Neural cell (in vitro differentiated cells): ENCODE measurements at regions not wholly inside any gene's neighbourhood (a gene's known extent, or its start where the extent isn't known, plus 50 kb on each side); places are given as distances from the start of the nearest gene placed in this dataset.
A peak's percentile ranks its signal among the peaks of the same experiment; 100 is the strongest.

ENCODE experiments used
- H2AFZ ChIP-seq: fragments of 200-600, 300-800 bp; sonication (generic), shearing (Covaris generic); 2 replicates; pipeline ENCODE4 v1.6.0; 2014; ENCODE audit warnings: low read depth, mild to moderate bottlenecking, antibody characterized with exemption, low read length, moderate library complexity
- H3F3A ChIP-seq: fragments of 200-600 bp; shearing (Covaris generic); 2 replicates; pipeline ENCODE4 v1.6.1; 2016; ENCODE audit warnings: mild to moderate bottlenecking, moderate library complexity, mixed read lengths, antibody characterized with exemption, low read length; ENCODE audit not compliant: insufficient read depth, poor library complexity, severe bottlenecking
- H3K27ac ChIP-seq: fragments of 200-600, 300-800 bp; sonication (generic), shearing (Covaris generic); 2 replicates; pipeline ENCODE4 v1.5.1; 2014; ENCODE audit warnings: mild to moderate bottlenecking, low read length, moderate library complexity
- H3K27me3 ChIP-seq: fragments of 300-800, 200-600 bp; sonication (generic), shearing (Covaris generic); 2 replicates; pipeline ENCODE4 v1.6.0; 2014; ENCODE audit warnings: mild to moderate bottlenecking, low read depth, low read length, moderate library complexity; ENCODE audit not compliant: insufficient read depth
- H3K36me3 ChIP-seq: fragments of 300-800, 200-600 bp; sonication (generic), shearing (Covaris generic); 2 replicates; pipeline ENCODE4 v1.5.1; 2014; ENCODE audit warnings: mild to moderate bottlenecking, antibody characterized with exemption, low read length, moderate library complexity; ENCODE audit not compliant: insufficient read depth
- H3K4me2 ChIP-seq: fragments of 300-800, 200-600 bp; sonication (generic), shearing (Covaris generic); 2 replicates; pipeline ENCODE4 v1.6.0; 2014; ENCODE audit warnings: mild to moderate bottlenecking, low read length
- H3K4me3 ChIP-seq: fragments of 300-800, 200-600 bp; sonication (generic), shearing (Covaris generic); 2 replicates; pipeline ENCODE4 v1.5.1; 2014; ENCODE audit warnings: mild to moderate bottlenecking, low read length, moderate library complexity
- H3K79me2 ChIP-seq: fragments of 200-600 bp; shearing (Covaris generic); replicated peaks from 2 replicates; pipeline ENCODE4 v1.6.0; 2014; ENCODE audit warnings: mild to moderate bottlenecking, low read length, moderate library complexity; ENCODE audit not compliant: insufficient read depth
- H3K9ac ChIP-seq: fragments of 300-800, 200-600 bp; sonication (generic), shearing (Covaris generic); 2 replicates; pipeline ENCODE4 v1.6.1; 2016; ENCODE audit warnings: mild to moderate bottlenecking, low read length, mixed read lengths
- H3K9me2 ChIP-seq: fragments of 200-600 bp; shearing (Covaris generic); 2 replicates; pipeline ENCODE4 v1.6.1; 2016; ENCODE audit warnings: mild to moderate bottlenecking, low read length, mixed read lengths; ENCODE audit not compliant: insufficient read depth
- H3K9me3 ChIP-seq: fragments of 200-600, 300-800 bp; sonication (generic), shearing (Covaris generic); 2 replicates; pipeline ENCODE4 v1.6.1; 2016; ENCODE audit warnings: mild to moderate bottlenecking, mixed run types, low read length, moderate library complexity, mixed read lengths
- H4K20me1 ChIP-seq: fragments of 200-600 bp; shearing (Covaris generic); 2 replicates; pipeline ENCODE4 v1.6.1; 2016; ENCODE audit warnings: mild to moderate bottlenecking, mixed run types; ENCODE audit not compliant: insufficient read depth
- EP300 ChIP-seq: fragments of 450-650 bp; conservative IDR thresholded peaks from 2 replicates; pipeline ENCODE4 v1.6.1; 2014; ENCODE audit warnings: antibody characterized with exemption, mild to moderate bottlenecking, moderate library complexity; ENCODE audit not compliant: poor library complexity, severe bottlenecking
- EZH2 ChIP-seq: fragments of 200-600, 300-800 bp; shearing (Covaris generic), sonication (generic); IDR thresholded peaks from 2 replicates; pipeline ENCODE4 v1.6.1; 2014; ENCODE audit warnings: antibody characterized with exemption, low read length, borderline replicate concordance, mild to moderate bottlenecking; ENCODE audit not compliant: insufficient read depth, poor library complexity, severe bottlenecking
- MXI1 ChIP-seq: fragments of 450-650 bp; conservative IDR thresholded peaks from 2 replicates; pipeline ENCODE4 v1.6.1; 2014; ENCODE audit warnings: antibody characterized with exemption, mild to moderate bottlenecking; ENCODE audit not compliant: poor library complexity, severe bottlenecking
- POLR2AphosphoS5 ChIP-seq: IDR thresholded peaks from 2 replicates; pipeline ENCODE4 v1.6.1; 2012
- RAD21 ChIP-seq: fragments of 450-650 bp; conservative IDR thresholded peaks from 2 replicates; pipeline ENCODE4 v1.6.1; 2014; ENCODE audit warnings: antibody characterized with exemption, mild to moderate bottlenecking, moderate library complexity
- SMC3 ChIP-seq: fragments of 450-650 bp; conservative IDR thresholded peaks from 2 replicates; pipeline ENCODE4 v1.6.1; 2014; ENCODE audit warnings: antibody characterized with exemption, mild to moderate bottlenecking, moderate library complexity; ENCODE audit not compliant: poor library complexity
- TAF1 ChIP-seq: IDR thresholded peaks from 2 replicates; pipeline ENCODE4 v1.6.1; 2012; ENCODE audit warnings: low read depth
- TF ChIP-seq, protein P1 (sequence below): fragments of 450-650 bp; IDR thresholded peaks from 2 replicates; pipeline ENCODE4 v1.5.1; 2014; ENCODE audit warnings: antibody characterized with exemption, mild to moderate bottlenecking, moderate library complexity; ENCODE audit not compliant: poor library complexity, severe bottlenecking
- TF ChIP-seq, protein P2 (sequence below): IDR thresholded peaks from 2 replicates; pipeline ENCODE4 v1.6.1; 2012; ENCODE audit warnings: borderline replicate concordance

DNA sequence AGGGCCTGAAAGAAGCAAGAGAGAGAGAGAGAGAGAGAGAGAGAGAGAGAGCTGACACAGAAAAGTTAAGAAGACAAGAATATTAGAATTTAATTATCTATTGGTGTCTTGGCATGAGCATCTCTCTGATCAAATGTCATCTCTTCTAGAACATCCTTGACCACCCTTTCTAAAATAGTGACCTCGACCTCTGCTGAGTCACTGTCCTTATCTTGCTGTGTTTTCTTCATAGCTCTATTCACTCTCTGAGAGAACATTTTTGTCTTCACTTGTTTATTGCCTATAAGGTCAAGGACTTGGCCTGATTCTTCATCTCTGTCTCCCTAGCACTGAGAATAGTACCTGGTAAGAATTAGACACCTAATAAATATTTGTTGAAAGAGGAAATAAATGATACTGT lies 383.8 kb upstream of the RPS23 start:
- Histone ChIP-seq H3K9me3 (no peaks in the 10 kb centered on the region), H3F3A (peaks cover 8% of the 10 kb centered on the region), H4K20me1 (no peaks in the 10 kb centered on the region), H2AFZ (no peak overlapping the region), H3K9me2 (no peaks in the 10 kb centered on the region), H3K4me3 (no peak overlapping the region), H3K27me3 (no peaks in the 10 kb centered on the region), H3K9ac (no peak overlapping the region), H3K27ac (no peak overlapping the region), H3K4me2 (no peak overlapping the region), H3K79me2 (no peaks in the 10 kb centered on the region), H3K36me3 (no peaks in the 10 kb centered on the region)
- TF ChIP-seq MXI1 (no peak), TAF1 (no peak)

DNA sequence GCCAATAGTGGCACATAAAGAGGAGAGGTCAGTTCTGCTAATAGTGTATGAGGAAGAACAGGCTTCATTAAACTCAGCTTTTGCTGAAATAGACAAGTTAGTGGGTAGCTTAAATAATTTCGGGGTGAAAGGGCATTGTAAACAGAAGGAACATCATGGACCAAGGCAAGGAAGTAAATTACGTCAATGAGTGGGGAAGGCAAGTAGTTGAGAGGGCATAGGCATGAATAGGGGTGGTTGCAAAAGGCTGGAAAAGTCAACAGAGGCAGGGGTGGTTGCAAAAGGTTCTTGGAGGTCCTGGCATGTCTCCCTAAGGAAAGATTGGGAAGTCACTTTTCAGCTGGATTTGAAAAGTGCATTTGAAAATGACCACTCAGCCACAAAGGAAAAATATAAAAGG lies 383.3 kb upstream of the RPS23 start:
- peaks cover 8% of the 10 kb centered on the region for H3F3A ChIP-seq
- no peaks in the 10 kb centered on the region for H4K20me1 ChIP-seq
- no peaks in the 10 kb centered on the region for H3K36me3 ChIP-seq
- no peak overlapping the region for H3K4me2 ChIP-seq
- H3K9me3 ChIP-seq, result no peaks in the 10 kb centered on the region
- H3K4me3 ChIP-seq, result no peak overlapping the region
- no peaks in the 10 kb centered on the region for H3K79me2 ChIP-seq
- TF ChIP-seq MXI1, result no peak
- no peak overlapping the region for H3K9ac ChIP-seq
- no peak overlapping the region for H3K27ac ChIP-seq
- no peaks in the 10 kb centered on the region for H3K27me3 ChIP-seq
- H2AFZ ChIP-seq, result no peak overlapping the region
- no peaks in the 10 kb centered on the region for H3K9me2 ChIP-seq

DNA sequence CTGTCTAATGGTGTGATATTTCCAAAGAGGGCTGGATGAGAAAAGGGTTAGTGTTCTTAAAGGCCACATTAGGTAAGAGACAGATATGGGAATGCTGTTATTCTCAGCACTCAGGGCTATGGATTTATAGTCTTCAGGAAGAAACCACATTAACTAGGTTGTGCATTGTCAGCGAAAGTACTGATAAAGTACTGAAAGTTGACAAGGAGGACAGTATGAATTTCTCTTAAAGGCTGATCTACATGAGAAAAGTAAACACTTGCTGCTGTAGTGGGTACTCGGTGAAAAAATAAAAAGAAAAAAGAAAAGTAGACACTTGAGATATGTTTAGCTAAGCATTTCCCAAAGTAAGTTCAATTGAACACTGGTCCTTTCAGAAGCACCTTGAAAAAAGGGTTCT lies 381.0 kb upstream of the RPS23 start:
- TF ChIP-seq, protein P1, sequence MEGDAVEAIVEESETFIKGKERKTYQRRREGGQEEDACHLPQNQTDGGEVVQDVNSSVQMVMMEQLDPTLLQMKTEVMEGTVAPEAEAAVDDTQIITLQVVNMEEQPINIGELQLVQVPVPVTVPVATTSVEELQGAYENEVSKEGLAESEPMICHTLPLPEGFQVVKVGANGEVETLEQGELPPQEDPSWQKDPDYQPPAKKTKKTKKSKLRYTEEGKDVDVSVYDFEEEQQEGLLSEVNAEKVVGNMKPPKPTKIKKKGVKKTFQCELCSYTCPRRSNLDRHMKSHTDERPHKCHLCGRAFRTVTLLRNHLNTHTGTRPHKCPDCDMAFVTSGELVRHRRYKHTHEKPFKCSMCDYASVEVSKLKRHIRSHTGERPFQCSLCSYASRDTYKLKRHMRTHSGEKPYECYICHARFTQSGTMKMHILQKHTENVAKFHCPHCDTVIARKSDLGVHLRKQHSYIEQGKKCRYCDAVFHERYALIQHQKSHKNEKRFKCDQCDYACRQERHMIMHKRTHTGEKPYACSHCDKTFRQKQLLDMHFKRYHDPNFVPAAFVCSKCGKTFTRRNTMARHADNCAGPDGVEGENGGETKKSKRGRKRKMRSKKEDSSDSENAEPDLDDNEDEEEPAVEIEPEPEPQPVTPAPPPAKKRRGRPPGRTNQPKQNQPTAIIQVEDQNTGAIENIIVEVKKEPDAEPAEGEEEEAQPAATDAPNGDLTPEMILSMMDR, result no peak
- TF ChIP-seq RAD21 (no peak), MXI1 (no peak), TAF1 (no peak), POLR2AphosphoS5 (no peak), EZH2 (no peak), EP300 (no peak), SMC3 (no peak)
- TF ChIP-seq, protein P2, sequence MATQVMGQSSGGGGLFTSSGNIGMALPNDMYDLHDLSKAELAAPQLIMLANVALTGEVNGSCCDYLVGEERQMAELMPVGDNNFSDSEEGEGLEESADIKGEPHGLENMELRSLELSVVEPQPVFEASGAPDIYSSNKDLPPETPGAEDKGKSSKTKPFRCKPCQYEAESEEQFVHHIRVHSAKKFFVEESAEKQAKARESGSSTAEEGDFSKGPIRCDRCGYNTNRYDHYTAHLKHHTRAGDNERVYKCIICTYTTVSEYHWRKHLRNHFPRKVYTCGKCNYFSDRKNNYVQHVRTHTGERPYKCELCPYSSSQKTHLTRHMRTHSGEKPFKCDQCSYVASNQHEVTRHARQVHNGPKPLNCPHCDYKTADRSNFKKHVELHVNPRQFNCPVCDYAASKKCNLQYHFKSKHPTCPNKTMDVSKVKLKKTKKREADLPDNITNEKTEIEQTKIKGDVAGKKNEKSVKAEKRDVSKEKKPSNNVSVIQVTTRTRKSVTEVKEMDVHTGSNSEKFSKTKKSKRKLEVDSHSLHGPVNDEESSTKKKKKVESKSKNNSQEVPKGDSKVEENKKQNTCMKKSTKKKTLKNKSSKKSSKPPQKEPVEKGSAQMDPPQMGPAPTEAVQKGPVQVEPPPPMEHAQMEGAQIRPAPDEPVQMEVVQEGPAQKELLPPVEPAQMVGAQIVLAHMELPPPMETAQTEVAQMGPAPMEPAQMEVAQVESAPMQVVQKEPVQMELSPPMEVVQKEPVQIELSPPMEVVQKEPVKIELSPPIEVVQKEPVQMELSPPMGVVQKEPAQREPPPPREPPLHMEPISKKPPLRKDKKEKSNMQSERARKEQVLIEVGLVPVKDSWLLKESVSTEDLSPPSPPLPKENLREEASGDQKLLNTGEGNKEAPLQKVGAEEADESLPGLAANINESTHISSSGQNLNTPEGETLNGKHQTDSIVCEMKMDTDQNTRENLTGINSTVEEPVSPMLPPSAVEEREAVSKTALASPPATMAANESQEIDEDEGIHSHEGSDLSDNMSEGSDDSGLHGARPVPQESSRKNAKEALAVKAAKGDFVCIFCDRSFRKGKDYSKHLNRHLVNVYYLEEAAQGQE, result no peak
- Histone ChIP-seq H3K9me2 (no peaks in the 10 kb centered on the region), H3K27ac (peak overlapping the region; percentile 84), H3K9ac (peak overlapping the region; percentile 28), H3K4me3 (no peak overlapping the region), H4K20me1 (no peaks in the 10 kb centered on the region), H3F3A (peaks cover 8% of the 10 kb centered on the region), H3K79me2 (no peaks in the 10 kb centered on the region), H3K27me3 (no peaks in the 10 kb centered on the region), H3K9me3 (no peaks in the 10 kb centered on the region), H2AFZ (no peak overlapping the region), H3K36me3 (no peaks in the 10 kb centered on the region), H3K4me2 (peak overlapping the region; percentile 36)
